GM23248 (cell line): ENCODE measurements at regions not wholly inside any gene's neighbourhood (a gene's known extent, or its start where the extent isn't known, plus 50 kb on each side); places are given as distances from the start of the nearest gene placed in this dataset.

Experiments
- EZH2 ChIP-seq: fragments of 200-600 bp; sonication (generic); IDR thresholded peaks from 2 replicates; pipeline ENCODE4 v1.6.1; 2018; ENCODE audit warnings: antibody characterized with exemption, mild to moderate bottlenecking; ENCODE audit not compliant: insufficient read depth, poor library complexity, severe bottlenecking
- EZH2phosphoT487 ChIP-seq: fragments of 200-600 bp; sonication (generic); IDR thresholded peaks from 2 replicates; pipeline ENCODE4 v1.6.1; 2018; ENCODE audit warnings: antibody characterized with exemption, moderate library complexity, mild to moderate bottlenecking, low read depth; ENCODE audit not compliant: insufficient read depth

DNA sequence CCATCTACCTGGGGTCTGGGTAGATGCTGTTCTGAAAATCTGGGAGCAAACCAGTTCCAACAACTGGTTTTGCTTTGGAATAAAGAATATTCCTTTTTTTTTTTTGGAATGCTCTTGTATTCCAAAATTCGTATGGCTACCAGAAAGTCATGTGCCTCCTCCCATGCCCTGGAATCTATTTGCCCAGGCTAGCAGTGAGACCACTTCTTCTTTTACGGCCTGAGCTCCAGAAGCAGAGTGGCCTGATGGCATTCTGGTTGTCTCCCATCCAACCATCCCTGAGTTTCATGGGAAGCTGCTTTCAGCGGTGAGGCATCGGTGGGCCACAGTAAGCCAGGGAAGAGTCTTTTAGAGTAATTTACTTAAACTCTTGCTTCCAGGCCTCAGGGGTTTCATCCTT lies 113.4 kb upstream of the RAB4A start:
- TF ChIP-seq EZH2 = no peak
- TF ChIP-seq EZH2phosphoT487 = no peak
